ENCODE measurements at regions not wholly inside any gene's neighbourhood (a gene's known extent, or its start where the extent isn't known, plus 50 kb on each side); places are given as distances from the start of the nearest gene placed in this dataset.

DNA sequence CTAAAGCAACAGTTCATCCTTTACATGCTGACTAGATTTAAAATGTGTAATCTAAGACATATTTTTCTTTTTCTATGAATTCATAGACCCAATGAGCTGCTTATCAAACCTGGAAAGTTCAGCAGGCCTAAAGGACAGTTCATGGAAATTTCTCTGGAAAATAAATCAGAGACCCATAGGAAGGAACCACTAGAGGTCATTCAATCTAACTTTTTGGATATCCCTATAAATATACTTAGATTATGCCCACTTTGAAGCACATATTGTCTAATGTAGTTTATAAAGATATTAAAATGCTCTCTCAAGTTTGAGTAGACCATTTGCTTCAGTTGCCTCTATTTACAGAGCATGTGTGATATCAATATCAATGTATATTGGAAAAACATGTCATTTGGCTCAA is 473.0 kb downstream of the FAT4 start:
- TF ChIP-seq, protein P1, sequence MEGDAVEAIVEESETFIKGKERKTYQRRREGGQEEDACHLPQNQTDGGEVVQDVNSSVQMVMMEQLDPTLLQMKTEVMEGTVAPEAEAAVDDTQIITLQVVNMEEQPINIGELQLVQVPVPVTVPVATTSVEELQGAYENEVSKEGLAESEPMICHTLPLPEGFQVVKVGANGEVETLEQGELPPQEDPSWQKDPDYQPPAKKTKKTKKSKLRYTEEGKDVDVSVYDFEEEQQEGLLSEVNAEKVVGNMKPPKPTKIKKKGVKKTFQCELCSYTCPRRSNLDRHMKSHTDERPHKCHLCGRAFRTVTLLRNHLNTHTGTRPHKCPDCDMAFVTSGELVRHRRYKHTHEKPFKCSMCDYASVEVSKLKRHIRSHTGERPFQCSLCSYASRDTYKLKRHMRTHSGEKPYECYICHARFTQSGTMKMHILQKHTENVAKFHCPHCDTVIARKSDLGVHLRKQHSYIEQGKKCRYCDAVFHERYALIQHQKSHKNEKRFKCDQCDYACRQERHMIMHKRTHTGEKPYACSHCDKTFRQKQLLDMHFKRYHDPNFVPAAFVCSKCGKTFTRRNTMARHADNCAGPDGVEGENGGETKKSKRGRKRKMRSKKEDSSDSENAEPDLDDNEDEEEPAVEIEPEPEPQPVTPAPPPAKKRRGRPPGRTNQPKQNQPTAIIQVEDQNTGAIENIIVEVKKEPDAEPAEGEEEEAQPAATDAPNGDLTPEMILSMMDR (IDR thresholded peaks at IDR 0.05) = no peak

DNA sequence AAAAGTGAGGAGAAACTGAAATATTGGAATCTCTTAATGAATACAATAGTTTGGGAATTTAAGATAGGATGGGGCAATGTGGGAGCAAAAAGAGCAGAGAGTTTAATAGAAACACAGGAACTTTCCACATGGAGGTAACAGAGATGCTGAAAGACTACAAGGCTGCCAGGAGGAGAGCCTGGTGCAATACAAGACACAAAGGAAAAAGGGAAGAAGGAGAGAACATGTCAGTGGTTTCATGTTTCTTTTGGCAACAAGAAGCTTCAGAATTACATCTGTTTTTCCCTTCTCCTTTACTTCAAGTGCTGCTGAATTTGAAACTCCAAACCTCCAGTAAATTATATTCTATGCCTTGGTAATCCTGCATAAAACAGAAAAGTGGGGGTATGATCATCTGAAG is 474.3 kb downstream of the FAT4 start:
- TF ChIP-seq, protein P1 (IDR thresholded peaks at IDR 0.05) = no peak

DNA sequence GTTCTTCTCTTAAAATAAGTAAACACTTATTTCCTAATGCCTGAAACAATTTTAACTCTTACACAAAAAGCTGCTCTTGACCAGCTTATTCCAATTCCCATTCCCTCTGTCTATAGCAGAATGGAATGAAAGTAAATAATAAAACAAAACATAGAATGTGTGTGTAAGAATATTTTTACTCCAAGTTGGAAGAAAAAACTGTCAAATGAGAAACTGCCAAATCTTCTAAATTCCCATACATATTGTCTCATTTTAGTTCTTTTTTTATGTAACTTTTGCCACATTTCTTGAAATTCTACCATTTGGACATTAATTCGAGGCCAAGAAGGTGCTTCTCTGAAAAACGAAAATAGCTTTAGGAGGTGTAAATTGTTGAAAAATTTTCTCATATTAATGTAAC is 477.1 kb downstream of the FAT4 start:
- TF ChIP-seq, protein P1 (IDR thresholded peaks at IDR 0.05) = no peak

DNA sequence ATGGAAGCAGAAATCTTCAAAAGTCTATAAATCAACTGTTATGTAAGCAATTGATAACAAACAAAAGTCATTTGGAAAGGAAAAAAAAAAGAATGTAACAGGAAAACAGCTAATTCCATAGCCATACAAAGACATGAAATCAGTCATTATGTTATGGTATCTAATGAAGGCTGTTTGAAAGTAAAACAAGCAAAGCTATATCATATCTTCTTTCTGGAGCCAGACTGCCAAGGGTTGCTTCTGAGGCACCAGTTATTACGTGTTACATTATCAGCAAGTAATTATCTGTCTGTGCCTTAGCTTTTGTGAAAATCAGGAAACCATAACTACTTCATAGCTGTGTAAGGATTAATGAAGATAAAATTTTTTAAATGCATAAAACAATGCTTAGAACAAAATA is 480.2 kb downstream of the FAT4 start:
- TF ChIP-seq, protein P1 (IDR thresholded peaks at IDR 0.05) = no peak

DNA sequence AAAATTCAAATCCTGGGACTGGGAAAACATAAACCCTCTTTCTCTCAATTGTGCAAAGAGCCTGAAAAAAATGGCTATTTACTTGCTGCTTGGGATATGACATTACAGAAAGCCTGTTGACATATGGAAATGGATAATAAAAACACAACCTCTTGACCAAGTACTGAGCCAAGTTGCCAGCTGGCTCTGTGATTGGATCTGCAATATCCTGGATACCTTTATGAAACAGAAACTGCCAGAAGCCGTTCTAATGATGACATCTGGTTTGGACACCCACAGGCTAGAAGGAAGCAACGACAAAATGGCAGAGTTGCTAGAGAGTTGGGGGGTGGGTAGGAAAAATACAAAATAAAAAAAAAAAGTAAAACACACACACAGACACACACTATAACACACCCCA is 481.4 kb downstream of the FAT4 start:
- TF ChIP-seq, protein P1 (IDR thresholded peaks at IDR 0.05) = no peak

DNA sequence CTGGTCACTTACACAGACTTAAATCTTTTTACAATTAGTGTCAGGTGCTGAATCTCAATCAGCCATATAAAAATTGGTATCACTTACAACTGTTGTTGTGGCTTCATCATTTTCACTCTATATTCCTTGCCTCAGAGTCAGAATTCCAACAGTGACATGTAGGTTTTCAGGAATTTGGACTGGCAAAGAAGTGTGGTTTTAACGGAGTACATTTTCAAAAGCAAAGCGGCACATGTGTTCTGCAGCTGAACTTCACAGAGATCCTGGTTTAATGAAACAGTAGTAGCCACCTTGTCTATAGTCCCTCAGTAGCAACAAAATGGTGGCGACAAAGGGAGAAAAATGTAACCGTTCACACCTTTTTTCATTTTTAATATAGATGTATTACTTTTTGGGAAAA is 486.6 kb downstream of the FAT4 start:
- TF ChIP-seq, protein P1 (IDR thresholded peaks at IDR 0.05) = no peak

DNA sequence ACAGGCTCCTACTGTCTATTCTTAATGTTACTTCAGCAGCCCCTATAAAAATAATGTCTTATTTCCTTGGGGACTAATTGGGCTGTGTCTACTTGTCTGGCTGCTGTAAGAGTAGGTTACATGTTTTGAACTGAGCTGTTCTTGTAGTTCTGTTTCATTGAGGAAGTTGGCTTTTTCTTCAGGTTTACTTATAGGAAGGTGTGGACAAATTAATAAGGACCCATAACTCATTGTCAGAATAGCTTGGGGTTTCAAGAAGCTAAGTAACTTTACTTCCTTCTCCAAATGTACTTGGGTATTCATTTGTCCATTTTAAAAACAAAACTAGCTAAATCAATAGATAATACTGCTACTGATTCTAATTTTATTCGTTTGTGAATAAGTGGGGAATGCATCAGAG is 487.2 kb downstream of the FAT4 start:
- TF ChIP-seq, protein P1 (IDR thresholded peaks at IDR 0.05) = no peak

DNA sequence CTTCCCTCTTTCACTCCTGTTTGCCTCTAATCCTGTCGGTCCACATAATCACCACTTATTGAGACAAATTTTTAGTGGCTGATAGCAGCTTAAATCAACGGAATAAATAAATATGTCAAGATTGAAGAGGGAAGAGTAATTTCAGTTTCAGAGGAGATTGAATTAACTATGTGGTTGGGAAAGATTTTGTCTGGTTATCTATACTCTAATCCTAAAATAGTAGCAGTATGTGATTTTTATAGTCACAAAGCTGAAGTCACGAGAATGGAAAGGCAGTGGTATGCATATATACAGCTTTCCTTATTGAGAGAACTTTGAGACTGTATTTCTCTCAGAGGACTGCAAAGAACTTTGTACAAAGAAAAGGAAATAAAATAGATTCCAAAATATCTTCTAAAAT is 493.3 kb downstream of the FAT4 start:
- TF ChIP-seq, protein P1 (IDR thresholded peaks at IDR 0.05) = no peak
